Esophagus muscularis mucosa (tissue), 4 donors: ENCODE measurements at regions not wholly inside any gene's neighbourhood (a gene's known extent, or its start where the extent isn't known, plus 50 kb on each side); places are given as distances from the start of the nearest gene placed in this dataset.

ENCODE experiments used
- DNase-seq: peaks from one replicate; pipeline ENCODE4 v3.0.0-alpha.2; 2017; ENCODE audit errors: extremely low spot score
- H3K27ac ChIP-seq, 4 donors: fragments of 200-600 bp; sonication (generic); replicated peaks in 1 of 4; 1 replicate in 3 of 4; 2 replicates in 1 of 4; pipeline ENCODE4 v1.5.1; 2016 to 2019; ENCODE audit warnings: mild to moderate bottlenecking in 1 of 4
- H3K27me3 ChIP-seq, 4 donors: fragments of 200-600 bp; sonication (generic); one replicate each; pipeline versions ENCODE4 v1.5.1 to v1.6.0; 2016 to 2019
- H3K36me3 ChIP-seq, 4 donors: fragments of 200-600 bp; sonication (generic); one replicate each; pipeline ENCODE4 v1.5.1; 2016 to 2019
- H3K4me1 ChIP-seq, 4 donors: fragments of 200-600 bp; sonication (generic); one replicate each; pipeline ENCODE4 v1.5.1; 2016 to 2019
- H3K4me3 ChIP-seq, 4 donors: fragments of 200-600 bp; sonication (generic); 1 replicate in 2 of 4; 2 replicates in 2 of 4; pipeline ENCODE4 v1.5.1; 2016 to 2019; ENCODE audit warnings: mild to moderate bottlenecking in 4 of 4, moderate library complexity in 1 of 4
- H3K9me3 ChIP-seq, 4 donors: fragments of 200-600 bp; sonication (generic); 1 replicate in 3 of 4; 2 replicates in 1 of 4; pipeline ENCODE4 v1.5.1; 2016 to 2019
- CTCF ChIP-seq, 3 experiments: fragments of 200-600 bp in 2 of 3; fragments of 450-650 bp in 1 of 3; sonication (generic) in 2 of 3; IDR thresholded peaks; one replicate each; pipeline ENCODE4 v1.5.1; 2017 to 2019; ENCODE audit warnings: antibody characterized with exemption in 3 of 3, mild to moderate bottlenecking in 2 of 3, moderate library complexity in 1 of 3
- EP300 ChIP-seq: sonication (generic); formaldehyde crosslinking; IDR thresholded peaks from one replicate; pipeline ENCODE4 v1.6.1; 2017; ENCODE audit warnings: antibody characterized with exemption
- POLR2A ChIP-seq: fragments of 450-650 bp; IDR thresholded peaks from one replicate; pipeline ENCODE4 v1.6.1; 2017; ENCODE audit warnings: antibody characterized with exemption, moderate library complexity, mild to moderate bottlenecking, low read depth
- POLR2AphosphoS5 ChIP-seq, 2 donors: sonication (generic); formaldehyde crosslinking; IDR thresholded peaks; one replicate each; pipeline ENCODE4 v1.6.1; 2017; ENCODE audit warnings: antibody characterized with exemption in 2 of 2
- WGBS: methylation state at CpG from one replicate; pipeline ENCODE4 v1.1.5; 2018; 5-methylcytosine and 5-hydroxymethylcytosine counted together
- intact Hi-C: fragments of 100-400 bp; cut with DNase I; formaldehyde crosslinking; loops from one replicate; pipeline ENCODE4 v1.15.1; 2023

GRCh38 chr12:23434154-23434553 lies 515.3 kb downstream of the SOX5 start:
- intact Hi-C loops, result no loop called here
- Histone ChIP-seq H3K27me3 (no peaks in the 10 kb centered on the region), H3K4me1 (no peaks in the 10 kb centered on the region), H3K27ac (no peak overlapping the region), H3K4me3 (no peak overlapping the region), H3K9me3 (peaks cover 0 to 6% (median 0%) of the 10 kb centered on the region in 4 donors), H3K36me3 (no peaks in the 10 kb centered on the region)
- TF ChIP-seq POLR2AphosphoS5 (IDR thresholded peaks at IDR 0.05) (no peak), CTCF (IDR thresholded peaks at IDR 0.05) (no peak), EP300 (no peak), POLR2A (no peak)
- DNase-seq, result no peak
- 87% methylated on average over 2 of the region's 2 CpGs for WGBS

- Histone ChIP-seq H3K27ac (no peak overlapping the region), H3K27me3 (no peaks in the 10 kb centered on the region), H3K9me3 (no peaks in the 10 kb centered on the region), H3K4me1 (no peaks in the 10 kb centered on the region), H3K4me3 (no peak overlapping the region), H3K36me3 (no peaks in the 10 kb centered on the region)
- no peak for DNase-seq
- intact Hi-C loops, result no loop called here
- TF ChIP-seq POLR2AphosphoS5 (IDR thresholded peaks at IDR 0.05) (no peak), EP300 (no peak), POLR2A (no peak), CTCF (IDR thresholded peaks at IDR 0.05) (no peak)
- WGBS, result 71% methylated on average over 3 of the region's 3 CpGs
These were observed 502.7 kb downstream of the SOX5 start for GRCh38 chr12:23446746-23447145.

GRCh38 chr12:23450810-23451209 lies 498.7 kb downstream of the SOX5 start:
- Histone ChIP-seq H3K36me3 (no peaks in the 10 kb centered on the region), H3K27ac (no peak overlapping the region), H3K4me1 (no peaks in the 10 kb centered on the region), H3K27me3 (no peaks in the 10 kb centered on the region), H3K9me3 (no peaks in the 10 kb centered on the region), H3K4me3 (no peak overlapping the region)
- intact Hi-C loops, result no loop called here
- 84% methylated on average over 1 of the region's 1 CpG for WGBS
- TF ChIP-seq CTCF (IDR thresholded peaks at IDR 0.05), result no peak
- TF ChIP-seq EP300, result no peak
- no peak for TF ChIP-seq POLR2AphosphoS5 (IDR thresholded peaks at IDR 0.05)
- no peak for TF ChIP-seq POLR2A
- DNase-seq, result no peak

- no peaks in the 10 kb centered on the region for H3K9me3 ChIP-seq
- no peak overlapping the region for H3K4me3 ChIP-seq
- no peak for DNase-seq
- H3K36me3 ChIP-seq, result no peaks in the 10 kb centered on the region
- no peaks in the 10 kb centered on the region for H3K27me3 ChIP-seq
- 88% methylated on average over 2 of the region's 2 CpGs for WGBS
- no peak overlapping the region for H3K27ac ChIP-seq
- intact Hi-C loops, result no loop called here
- TF ChIP-seq EP300 (no peak), CTCF (IDR thresholded peaks at IDR 0.05) (no peak), POLR2AphosphoS5 (IDR thresholded peaks at IDR 0.05) (no peak)
- no peaks in the 10 kb centered on the region for H3K4me1 ChIP-seq
These were observed 494.2 kb downstream of the SOX5 start for GRCh38 chr12:23455283-23455682.

GRCh38 chr12:23458640-23459039 lies 490.8 kb downstream of the SOX5 start:
- no peaks in the 10 kb centered on the region for H3K4me1 ChIP-seq
- no peak overlapping the region for H3K4me3 ChIP-seq
- TF ChIP-seq EP300, result no peak
- TF ChIP-seq POLR2A, result no peak
- no peak for TF ChIP-seq POLR2AphosphoS5 (IDR thresholded peaks at IDR 0.05)
- TF ChIP-seq CTCF (IDR thresholded peaks at IDR 0.05), result no peak
- H3K36me3 ChIP-seq, result no peaks in the 10 kb centered on the region
- H3K27ac ChIP-seq, result no peak overlapping the region
- no peak for DNase-seq
- H3K9me3 ChIP-seq, result peaks cover 0 to 2% (median 0%) of the 10 kb centered on the region in 4 donors
- H3K27me3 ChIP-seq, result no peaks in the 10 kb centered on the region
- WGBS, result 88% methylated on average over 2 of the region's 2 CpGs
- intact Hi-C loops, result no loop called here
